Mesothelial cell of epicardium (in vitro differentiated cells): ENCODE measurements at regions not wholly inside any gene's neighbourhood (a gene's known extent, or its start where the extent isn't known, plus 50 kb on each side); places are given as distances from the start of the nearest gene placed in this dataset.
"Not testable (repeated sequence)": the region's sequence is repeated elsewhere in the genome, so short reads cannot be mapped to it uniquely, and the experiment has no call there.

ENCODE experiments used
- DNase-seq, 2 experiments: peaks; one replicate each; pipeline ENCODE4 v3.0.0; 2021; ENCODE audit warnings: low spot score in 2 of 2; ENCODE audit not compliant: unreplicated experiment in 2 of 2
- H3K27ac Mint-ChIP-seq: 2 replicates; pipeline ENCODE4 v1.8.0; 2021; ENCODE audit warnings: mixed read lengths
- H3K27me3 Mint-ChIP-seq: 2 replicates; pipeline ENCODE4 v1.8.0; 2021; ENCODE audit warnings: low read depth, mixed read lengths
- H3K36me3 Mint-ChIP-seq: 2 replicates; pipeline ENCODE4 v1.8.0; 2021; ENCODE audit warnings: mixed read lengths
- H3K4me1 Mint-ChIP-seq: 2 replicates; pipeline ENCODE4 v1.8.0; 2021; ENCODE audit warnings: mixed read lengths
- H3K4me3 Mint-ChIP-seq: 2 replicates; pipeline ENCODE4 v1.8.0; 2021; ENCODE audit warnings: mild to moderate bottlenecking, moderate library complexity, mixed read lengths
- H3K9me3 Mint-ChIP-seq: 2 replicates; pipeline ENCODE4 v1.8.0; 2021; ENCODE audit warnings: mixed read lengths
- TF ChIP-seq, protein P1 (sequence below): fragments of 200-600 bp; sonication (generic); IDR thresholded peaks from one replicate; pipeline ENCODE4 v1.5.0; 2021; ENCODE audit warnings: antibody characterized with exemption; ENCODE audit not compliant: unreplicated experiment

DNA sequence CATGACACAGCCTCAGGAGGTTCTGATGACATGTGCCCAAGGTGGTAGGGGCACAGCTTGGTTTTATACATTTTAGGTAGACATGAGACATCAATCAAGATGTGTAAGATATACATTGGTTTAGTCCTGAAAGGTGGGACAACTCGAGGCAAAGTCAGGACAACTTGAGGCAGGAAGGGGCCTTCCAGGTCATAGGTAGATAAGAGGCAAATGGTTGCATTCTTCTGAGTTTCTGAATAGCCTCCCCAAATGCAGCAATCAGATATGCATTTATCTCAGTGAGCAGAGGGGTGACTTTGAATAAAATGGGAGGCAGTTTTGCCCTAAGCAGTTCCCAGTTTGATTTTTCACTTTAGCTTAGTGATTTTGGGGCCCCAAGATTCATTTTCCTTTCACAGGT, 91.6 kb downstream of the CHCHD4 start:
- Mint-ChIP-seq H3K4me3 (no peak overlapping the region), H3K27me3 (peaks cover 18% of the 10 kb centered on the region), H3K9me3 (peaks cover 30% of the 10 kb centered on the region), H3K36me3 (no peaks in the 10 kb centered on the region), H3K27ac (no peak overlapping the region), H3K4me1 (no peaks in the 10 kb centered on the region)
- TF ChIP-seq, protein P1, sequence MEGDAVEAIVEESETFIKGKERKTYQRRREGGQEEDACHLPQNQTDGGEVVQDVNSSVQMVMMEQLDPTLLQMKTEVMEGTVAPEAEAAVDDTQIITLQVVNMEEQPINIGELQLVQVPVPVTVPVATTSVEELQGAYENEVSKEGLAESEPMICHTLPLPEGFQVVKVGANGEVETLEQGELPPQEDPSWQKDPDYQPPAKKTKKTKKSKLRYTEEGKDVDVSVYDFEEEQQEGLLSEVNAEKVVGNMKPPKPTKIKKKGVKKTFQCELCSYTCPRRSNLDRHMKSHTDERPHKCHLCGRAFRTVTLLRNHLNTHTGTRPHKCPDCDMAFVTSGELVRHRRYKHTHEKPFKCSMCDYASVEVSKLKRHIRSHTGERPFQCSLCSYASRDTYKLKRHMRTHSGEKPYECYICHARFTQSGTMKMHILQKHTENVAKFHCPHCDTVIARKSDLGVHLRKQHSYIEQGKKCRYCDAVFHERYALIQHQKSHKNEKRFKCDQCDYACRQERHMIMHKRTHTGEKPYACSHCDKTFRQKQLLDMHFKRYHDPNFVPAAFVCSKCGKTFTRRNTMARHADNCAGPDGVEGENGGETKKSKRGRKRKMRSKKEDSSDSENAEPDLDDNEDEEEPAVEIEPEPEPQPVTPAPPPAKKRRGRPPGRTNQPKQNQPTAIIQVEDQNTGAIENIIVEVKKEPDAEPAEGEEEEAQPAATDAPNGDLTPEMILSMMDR, result no peak
- no peak for DNase-seq

DNA sequence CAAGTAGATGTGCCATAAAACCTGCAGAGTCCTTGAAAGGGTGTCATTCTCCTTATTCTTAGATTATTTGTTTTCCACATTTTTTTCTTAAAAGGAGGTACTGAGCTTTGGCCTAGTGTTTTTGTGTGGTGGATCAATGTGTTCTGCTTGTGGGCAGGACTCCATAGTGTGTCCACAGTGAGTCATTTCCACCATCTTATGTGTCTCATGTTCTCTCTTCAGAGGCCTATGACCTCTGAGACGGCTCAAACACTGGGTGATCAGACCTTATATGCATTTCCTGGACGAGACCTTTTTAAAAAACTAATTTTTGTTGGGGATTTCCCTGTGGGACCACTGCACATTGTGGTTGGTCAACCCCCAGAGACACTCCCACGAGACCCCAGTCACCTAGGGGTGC, 93.4 kb downstream of the CHCHD4 start:
- H3K9me3 Mint-ChIP-seq, result peaks cover 32% of the 10 kb centered on the region
- TF ChIP-seq, protein P1, result no peak
- no peak overlapping the region for H3K4me3 Mint-ChIP-seq
- H3K36me3 Mint-ChIP-seq, result no peaks in the 10 kb centered on the region
- DNase-seq, result no peak
- H3K27ac Mint-ChIP-seq, result no peak overlapping the region
- no peaks in the 10 kb centered on the region for H3K4me1 Mint-ChIP-seq
- H3K27me3 Mint-ChIP-seq, result peaks cover 18% of the 10 kb centered on the region

DNA sequence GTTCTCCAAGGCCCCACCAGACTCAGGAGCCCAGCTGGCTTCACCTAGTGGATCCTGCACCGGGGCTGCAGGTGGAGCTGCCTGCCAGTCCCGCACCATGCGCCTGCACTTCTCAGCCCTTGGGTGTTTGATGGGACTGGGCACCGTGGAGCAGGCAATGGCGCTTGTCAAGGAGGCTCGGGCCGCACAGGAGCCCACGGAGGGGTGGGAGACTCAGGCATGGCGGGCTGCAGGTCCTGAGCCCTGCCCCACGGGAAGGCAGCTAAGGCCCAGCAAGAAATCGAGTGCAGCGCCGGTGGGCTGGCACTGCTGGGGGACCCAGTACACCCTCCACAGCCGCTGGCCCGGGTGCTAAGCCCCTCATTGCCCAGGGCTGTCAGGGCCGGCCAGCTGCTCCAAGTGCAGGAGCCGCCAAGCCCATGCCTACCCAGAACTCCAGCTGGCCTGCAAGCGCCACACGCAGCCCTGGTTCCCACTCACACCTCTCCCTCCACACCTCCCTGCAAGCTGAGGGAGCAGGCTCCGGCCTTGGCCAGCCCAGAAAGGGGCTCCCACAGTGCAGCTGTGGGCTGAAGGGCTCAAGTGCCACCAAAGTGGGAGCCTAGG, 95.2 kb downstream of the CHCHD4 start:
- Mint-ChIP-seq H3K9me3 (peaks cover 35% of the 10 kb centered on the region), H3K27me3 (peaks cover 17% of the 10 kb centered on the region)
- DNase-seq, H3K36me3 Mint-ChIP-seq, H3K27ac Mint-ChIP-seq, H3K4me3 Mint-ChIP-seq, H3K4me1 Mint-ChIP-seq: not testable (repeated sequence)

DNA sequence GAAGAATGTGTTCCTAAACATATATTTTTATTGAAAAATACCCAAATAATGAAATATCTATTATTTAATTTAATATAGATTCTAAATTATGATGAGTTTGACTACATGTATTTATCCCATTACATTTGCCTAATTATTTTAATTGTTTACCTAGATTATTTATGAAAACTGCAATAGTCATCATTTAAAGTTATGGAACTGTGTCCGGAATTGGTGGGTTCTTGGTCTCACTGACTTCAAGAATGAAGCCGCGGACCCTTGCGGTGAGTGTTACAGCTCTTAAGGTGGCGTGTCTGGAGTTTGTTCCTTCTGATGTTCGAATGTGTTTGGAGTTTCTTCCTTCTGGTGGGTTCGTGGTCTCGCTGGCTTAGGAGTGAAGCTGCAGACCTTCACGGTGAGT, 96.5 kb downstream of the CHCHD4 start:
- H3K4me3 Mint-ChIP-seq, H3K27ac Mint-ChIP-seq, H3K36me3 Mint-ChIP-seq, H3K4me1 Mint-ChIP-seq, H3K27me3 Mint-ChIP-seq, DNase-seq: not testable (repeated sequence)
- H3K9me3 Mint-ChIP-seq, result peaks cover 41% of the 10 kb centered on the region

DNA sequence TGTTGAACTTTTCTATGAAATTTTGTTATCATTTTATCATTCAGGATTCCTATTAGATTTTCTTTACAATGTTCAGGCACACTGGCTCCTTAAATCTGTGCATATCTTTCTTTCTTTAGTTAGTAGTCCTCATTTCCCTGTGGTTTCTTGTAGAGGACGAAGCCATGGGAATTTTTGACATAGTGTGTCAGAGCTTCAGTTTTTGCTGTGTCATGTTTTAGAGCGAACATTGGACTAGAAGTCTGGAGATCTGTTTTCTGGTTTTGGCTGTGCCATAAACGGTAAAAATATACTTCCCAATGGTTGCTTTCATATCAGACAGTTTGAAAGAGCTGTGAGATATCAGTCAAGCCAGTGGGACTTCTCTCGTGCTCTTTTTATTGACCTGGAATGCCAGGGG, 105.2 kb downstream of the CHCHD4 start:
- TF ChIP-seq, protein P1, result no peak
- H3K4me3 Mint-ChIP-seq, result no peak overlapping the region
- no peaks in the 10 kb centered on the region for H3K4me1 Mint-ChIP-seq
- no peak overlapping the region for H3K27ac Mint-ChIP-seq
- peaks cover 40% of the 10 kb centered on the region for H3K9me3 Mint-ChIP-seq
- no peaks in the 10 kb centered on the region for H3K36me3 Mint-ChIP-seq
- peaks cover 9% of the 10 kb centered on the region for H3K27me3 Mint-ChIP-seq
- no peak for DNase-seq

DNA sequence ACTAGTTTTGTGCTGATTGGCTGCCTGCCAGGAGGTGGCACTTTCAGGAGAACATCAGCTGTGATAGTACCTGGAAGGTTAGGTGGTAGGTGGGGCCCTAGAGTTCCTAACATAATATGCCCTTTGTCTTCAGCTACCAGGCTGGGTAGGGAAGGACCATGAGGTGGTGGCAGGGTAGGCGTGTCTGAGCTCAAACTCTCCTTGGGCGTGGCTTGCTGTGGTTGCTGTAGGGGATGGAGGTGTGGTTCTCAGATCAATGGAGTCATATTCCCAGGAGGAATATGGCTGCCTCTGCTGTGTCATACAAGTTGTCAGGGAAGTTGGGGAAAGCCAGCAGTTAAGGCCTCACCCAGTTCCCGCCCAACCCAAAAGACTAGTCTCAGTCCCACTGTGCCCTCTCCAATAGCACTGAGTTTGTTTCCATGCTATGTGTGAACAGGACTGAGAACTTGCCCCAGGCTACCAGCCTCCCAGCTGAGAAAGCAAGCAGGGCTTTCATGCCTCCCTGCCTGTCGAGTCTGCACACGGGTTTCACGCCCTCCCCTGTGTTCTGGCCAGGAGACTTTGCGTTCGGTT, 107.7 kb downstream of the CHCHD4 start:
- no peaks in the 10 kb centered on the region for H3K36me3 Mint-ChIP-seq
- TF ChIP-seq, protein P1, result no peak
- H3K27ac Mint-ChIP-seq, result no peak overlapping the region
- peaks cover 9% of the 10 kb centered on the region for H3K27me3 Mint-ChIP-seq
- no peak overlapping the region for H3K4me3 Mint-ChIP-seq
- peaks cover 36% of the 10 kb centered on the region for H3K9me3 Mint-ChIP-seq
- no peaks in the 10 kb centered on the region for H3K4me1 Mint-ChIP-seq
- DNase-seq, result no peak
